Renal pelvis (tissue), 1 donor: ENCODE measurements at regions not wholly inside any gene's neighbourhood (a gene's known extent, or its start where the extent isn't known, plus 50 kb on each side); places are given as distances from the start of the nearest gene placed in this dataset.

Experiments
- DNase-seq: peaks from one replicate; pipeline ENCODE4 v3.0.0-alpha.2; 2013

DNA sequence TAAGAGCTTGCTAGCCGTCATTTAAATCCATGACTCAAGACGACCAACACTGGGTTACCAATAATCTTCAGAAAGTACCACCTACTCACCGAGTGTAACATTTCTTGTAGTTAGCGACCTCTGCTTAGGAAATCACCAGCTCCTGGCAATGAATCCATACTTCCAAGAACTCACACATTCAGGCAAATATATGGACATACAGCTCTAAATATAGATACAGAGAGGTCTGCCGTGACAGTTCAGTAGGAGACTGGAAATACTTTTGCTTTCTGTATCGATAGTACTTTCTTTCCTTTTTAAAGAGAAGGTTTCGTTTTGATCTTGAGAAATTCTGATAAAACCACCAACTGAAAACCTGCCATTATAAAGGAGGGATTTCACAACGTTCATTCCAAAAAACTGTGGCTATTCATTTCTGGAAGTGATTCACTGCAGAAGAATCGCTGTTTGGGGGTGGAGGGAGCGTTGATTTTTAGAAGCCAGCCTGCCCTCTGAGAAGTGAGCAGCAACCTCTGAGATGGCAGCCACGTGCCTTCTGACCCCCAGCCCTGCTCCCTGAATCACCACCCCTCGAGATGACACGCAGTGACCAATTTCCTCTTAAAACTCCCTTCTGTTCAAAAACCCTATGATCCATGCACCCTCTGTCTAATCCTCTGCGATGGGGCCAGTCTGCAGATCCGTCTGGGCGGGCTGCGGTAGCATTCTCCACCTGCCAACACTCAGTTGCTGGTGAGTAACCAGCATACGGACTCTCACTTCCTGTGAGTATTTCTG is 179.0 kb upstream of the KLF14 start:
- no peak for DNase-seq

DNA sequence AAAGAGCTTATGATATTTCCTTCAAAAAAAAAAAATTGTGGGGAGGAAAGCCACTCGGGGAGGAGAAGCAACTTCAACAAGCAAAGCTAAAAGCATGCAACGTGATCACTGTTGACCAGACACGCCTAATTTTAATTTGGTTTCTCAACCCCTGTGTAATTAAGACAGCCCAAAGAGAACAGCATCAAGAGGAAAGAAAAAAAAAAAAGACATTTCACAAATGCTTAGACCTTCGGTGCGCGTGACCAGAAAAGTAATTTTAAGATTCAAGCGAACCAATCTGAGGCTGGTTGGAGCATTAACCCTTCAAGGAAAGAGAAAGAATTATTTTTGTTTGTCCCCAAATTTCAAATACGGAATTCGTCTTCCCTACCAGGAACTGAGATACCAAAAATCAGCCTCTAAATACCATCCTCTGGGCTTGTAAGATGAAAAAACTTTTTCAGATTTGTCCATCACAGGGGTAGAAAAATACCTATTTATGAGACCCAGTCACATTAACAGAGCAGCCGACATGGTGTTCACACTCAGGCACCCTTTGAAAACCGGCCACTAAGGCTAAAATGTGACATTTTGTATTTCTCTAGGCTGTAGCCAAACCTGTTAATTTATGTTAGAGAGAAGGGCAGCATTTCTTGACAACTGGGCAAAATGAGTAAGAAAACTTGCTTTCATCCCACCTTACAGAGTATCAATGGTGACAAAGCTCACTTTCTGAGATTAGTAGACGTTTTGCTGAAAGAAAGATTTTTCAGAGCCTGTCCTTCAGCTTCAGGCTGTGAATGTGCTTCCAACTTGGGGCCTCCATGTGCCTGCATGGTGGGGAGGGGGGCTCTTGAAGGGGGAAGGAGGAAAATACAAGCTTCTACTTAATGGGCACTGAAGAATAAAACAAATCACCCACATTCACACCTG is 179.9 kb upstream of the KLF14 start:
- DNase-seq: no peak

DNA sequence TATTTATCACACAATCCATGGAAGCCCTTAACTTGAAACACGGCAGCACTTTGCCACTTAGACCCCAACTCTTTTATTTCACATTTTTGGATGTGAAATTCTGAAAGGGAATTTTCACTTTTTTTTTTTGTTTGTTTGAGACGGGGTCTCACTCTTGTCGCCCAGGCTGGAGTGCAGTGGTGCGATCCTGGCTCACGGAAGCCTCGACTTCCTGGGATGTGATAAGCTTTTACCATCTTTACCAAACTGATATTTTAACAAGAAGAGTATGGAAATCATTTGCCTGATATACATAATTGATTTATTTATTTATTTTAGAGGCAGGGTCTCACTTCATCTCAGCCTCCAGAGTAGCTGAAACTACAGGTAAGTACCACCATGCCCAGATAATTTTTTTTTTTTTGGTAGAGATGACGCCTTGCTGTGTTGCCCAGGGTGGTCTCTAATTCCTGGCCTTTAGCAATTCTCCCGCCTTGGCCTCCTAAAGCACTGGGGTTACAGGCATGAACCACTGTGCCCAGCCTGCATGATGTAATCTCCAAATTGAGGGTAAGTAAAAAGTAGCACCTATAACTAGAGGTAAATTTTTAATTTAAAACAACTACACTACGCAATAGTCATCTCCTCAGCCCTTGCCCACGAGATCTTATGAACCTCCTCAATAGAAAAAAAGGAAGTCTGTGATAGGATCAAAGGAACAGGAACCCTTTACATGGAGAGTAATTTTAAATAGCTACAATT is 180.7 kb upstream of the KLF14 start:
- no peak for DNase-seq

DNA sequence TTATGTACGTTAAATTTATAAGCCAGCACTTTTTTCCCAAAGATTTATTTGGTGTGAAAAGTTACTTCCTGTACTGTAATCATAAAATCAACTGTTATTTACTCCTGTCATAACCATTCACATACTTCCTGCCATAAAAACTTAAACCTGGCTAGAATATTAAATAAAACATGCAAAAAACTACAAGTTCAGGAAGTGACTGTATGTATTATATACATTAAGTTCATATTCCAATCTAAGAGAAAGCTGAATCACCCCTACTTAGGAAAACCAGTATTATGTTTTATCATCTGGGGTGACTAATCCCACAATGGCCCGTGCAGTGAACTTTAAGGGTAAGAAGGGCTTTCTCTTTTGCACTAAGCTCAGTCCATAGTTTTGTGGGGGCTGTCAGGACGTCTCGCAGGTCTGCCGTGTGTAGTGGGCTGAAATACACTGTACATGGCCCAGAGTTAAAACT is 183.7 kb upstream of the KLF14 start:
- no peak for DNase-seq

DNA sequence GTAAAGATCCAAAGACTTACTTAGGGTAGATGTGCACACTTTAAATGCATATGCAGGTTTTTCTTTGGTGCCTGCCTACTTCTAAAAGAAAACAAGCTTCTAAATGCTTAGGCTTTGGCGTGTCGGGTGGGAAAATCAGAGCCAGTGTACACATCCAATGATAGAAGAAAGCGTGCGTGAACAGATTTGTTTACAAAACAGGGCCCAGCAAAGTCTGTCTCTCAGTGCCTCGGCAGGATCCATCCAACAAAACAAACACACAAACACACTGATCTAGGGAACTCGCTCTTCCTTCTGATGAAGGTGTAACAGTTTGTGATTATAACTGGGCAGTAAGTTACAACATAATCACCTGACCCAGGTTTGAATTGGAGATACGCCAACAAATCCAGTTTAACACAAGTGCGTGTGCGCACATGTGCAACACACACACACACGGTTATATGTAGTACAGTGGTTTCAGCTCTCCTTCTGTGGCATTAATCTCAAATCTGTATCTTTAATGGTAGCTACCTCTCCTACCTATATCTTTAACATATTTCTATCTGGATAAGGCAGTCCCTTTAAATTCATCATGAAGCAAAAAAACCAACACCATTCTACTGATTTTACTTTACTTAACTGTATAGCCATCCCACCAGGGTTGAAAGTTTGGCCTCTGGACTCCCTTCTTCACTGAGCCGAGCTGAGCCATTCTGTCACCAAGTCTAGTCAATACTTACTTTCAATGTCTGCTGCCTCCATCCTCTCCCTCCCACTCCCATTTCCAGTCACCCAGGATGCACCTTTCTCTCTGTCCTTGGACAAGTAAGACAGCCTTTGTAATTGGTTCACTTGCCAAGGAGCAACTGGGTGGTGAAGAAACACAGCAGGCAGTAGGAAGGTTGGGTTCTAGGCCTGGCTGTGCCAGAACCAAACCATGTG is 184.4 kb upstream of the KLF14 start:
- no peak for DNase-seq

DNA sequence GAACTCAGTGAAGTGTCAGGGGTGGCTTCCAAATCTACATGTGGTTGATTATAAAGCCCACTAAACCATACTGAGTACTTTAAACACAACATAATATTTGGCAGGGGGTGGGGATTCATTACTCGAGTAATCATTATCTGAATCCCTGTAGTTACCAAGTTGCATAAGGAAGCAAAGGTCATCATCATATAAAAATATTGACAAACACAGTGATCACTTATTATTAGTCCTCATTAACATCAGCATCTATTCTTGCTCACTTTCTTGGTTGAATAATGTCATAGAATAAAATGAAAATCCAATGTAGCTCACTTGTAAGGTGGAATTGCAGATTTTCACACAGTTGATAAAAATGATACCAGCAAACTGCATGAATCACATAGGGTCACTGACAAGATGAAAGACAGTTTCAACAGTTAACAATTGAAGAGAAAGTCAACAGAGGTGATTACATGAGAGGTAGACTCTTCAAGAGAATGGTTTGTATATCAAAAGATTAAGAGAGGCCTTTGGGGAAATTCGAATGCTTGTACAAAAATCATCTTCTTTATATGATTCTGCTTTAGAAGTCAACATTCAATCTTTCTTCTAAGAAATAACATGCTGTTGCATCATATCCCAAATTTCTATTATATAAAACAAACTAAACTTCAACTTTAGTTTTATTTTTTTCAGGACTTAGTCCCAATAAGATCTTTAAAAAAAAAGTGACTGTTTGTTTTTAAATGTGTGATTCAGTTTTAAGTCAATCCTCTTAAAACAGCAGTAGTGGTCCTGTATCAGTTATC is 185.5 kb upstream of the KLF14 start:
- DNase-seq: no peak

DNA sequence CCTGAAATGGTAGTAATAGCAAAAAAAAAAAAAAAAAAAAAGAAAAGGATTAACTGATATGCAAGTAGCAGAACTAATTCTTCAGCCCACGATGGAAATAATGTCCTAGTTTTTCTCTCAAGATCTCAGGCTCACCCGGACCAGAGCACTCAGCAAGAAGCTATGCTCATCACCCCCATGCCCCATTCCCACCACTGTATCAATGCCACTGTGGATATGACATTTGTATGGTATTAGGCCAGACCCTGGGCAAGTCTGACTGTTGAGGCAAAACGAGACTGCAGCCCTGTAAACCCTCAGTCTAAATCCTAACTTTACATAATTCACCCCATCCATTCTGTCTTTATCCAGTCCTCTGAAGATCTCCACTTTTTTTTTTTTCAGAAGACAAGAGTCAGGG is 186.1 kb upstream of the KLF14 start:
- DNase-seq: no peak

DNA sequence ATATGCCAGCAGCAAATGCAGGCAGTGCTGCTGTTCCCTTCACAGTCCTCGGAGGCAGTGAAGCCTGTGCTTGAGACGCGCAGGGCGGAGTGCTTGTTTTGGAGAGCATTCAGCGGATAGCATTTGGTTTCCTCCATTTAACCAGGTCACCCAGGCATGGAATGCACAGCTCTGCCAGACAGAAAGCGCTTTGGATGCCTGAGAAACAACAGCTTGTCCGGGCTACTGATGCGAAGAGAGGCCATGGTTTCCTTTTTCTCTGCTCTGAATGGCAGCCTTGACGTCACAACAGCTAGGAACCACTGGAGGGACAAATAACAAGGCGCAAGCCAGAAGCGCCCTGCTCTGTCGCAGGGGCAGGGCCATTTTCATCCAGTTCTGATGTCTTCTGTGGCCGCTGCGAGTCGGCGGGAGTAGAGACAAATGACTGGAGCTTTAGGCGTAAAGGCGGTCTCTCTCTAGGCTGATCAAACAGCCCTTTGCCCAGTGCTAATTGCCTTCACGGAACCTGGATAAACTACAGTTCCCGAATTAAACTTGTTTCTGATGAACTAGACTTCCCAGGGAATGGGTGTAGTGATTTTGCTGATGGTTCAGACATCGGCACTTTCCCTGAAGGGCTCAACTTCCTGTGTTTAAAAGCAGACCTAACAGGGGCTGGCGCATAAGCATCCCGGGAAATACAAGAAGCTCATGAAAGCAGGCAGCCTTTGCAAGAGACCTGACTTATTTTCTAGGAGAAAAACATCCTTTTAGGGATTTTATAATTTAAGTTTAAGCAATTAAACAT is 187.6 kb upstream of the KLF14 start:
- DNase-seq: peak; percentile 91

DNA sequence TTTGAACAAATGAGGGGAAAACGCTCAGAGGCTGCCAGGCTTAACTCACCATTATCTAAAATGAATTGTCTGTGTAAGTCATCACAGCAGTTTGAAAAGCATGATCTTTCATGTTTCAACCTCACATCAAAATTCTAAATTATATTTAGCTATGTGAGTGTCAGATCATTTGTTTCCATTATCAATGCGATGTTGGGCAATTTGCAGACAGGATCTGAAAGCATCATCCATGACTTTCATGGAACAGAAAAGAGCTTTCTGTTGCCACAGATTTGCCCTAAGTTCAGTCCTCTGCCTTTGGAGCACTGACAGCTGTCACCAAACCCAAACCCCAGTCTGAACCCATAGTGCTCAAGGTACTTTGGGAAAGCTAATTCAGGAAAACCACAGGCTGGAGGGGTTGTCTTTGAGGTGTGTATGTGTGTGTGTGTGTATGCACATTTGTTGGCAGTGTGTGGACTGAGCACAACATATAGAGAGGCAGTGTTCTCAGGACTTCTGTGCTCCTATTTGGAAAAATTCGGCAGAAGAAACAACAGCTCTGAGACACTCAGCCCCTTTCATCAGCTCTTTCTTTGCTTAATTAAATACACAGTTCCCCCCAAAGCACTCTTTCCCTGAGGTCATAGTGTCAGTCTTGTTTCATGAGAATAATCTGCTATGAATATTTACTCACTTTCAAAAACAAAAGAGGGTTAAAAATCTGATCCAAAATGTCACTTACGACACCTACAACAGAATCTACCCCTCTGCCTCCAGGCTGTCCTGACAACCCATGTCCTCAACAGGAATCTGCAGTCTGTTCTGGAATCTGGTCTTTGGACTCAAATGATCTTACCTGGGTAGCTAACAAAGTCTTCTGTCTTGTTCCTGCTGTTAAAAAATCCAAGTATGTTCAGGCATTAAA is 188.5 kb upstream of the KLF14 start:
- DNase-seq: no peak

DNA sequence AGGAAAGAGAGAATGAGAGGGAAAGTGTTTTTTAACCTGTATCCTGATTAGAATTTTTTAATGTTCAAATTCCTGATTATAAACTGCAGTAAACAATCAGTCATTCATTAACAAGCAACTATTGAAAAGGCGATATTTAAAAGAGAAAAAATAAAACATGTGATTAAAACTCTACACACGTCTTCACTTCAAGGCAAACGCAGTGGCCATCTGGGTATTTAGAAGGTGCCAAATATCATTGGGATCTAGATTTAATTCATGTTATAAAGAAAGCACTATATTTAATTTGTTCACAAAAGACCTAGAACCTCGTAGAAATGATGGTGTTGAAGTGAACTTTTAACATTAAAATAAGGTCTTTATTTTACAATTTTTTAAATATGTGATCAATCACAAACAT is 189.4 kb upstream of the KLF14 start:
- no peak for DNase-seq

DNA sequence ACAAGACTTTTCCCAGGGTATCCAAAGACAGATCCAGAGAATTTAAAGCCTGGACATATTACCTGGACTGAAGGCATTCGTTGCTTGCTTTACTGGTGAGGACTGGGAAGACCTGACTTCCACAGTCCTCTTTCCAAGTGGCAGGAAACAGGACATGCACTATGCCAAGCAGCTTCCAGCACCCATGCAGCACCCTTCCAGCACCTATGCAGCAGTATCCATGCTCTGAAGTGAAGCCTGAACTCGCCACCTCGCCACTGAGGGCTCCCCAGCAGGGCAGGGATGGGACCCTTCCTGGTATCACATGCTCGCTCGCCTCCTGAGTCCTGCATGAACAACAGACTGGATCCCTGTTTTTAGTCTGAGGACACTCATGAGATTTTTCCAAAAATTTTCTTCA is 189.9 kb upstream of the KLF14 start:
- no peak for DNase-seq

DNA sequence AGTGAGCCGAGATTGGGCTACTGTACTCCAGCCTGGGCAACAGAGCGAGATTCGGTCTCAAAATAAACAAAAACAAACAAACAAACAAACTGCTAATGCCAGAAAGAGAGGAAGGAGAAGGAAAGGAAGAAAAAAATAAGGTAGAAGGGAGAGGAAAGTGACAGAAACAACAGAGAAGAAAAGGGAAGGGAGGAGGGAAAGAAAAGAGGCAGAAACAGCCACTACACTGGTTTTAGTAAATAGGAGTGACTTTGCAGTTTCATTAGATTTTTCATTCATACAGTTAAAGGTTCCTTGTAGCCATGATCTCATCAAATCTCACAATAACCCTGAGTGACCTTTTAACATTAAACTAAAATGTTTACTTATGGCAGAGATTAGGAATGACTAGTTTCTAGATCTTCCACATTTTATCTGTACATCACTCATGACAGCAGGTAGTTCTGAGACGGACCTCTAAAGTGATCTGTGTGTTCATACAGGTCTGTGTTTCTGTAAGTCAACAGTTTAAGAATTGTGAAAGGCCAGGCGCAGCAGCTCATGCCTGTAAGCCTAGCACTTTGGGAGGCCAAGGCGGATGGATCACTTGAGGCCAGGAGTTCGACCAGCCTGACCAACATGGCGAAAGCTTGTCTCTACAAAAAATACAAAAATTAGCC is 191.3 kb upstream of the KLF14 start:
- no peak for DNase-seq

DNA sequence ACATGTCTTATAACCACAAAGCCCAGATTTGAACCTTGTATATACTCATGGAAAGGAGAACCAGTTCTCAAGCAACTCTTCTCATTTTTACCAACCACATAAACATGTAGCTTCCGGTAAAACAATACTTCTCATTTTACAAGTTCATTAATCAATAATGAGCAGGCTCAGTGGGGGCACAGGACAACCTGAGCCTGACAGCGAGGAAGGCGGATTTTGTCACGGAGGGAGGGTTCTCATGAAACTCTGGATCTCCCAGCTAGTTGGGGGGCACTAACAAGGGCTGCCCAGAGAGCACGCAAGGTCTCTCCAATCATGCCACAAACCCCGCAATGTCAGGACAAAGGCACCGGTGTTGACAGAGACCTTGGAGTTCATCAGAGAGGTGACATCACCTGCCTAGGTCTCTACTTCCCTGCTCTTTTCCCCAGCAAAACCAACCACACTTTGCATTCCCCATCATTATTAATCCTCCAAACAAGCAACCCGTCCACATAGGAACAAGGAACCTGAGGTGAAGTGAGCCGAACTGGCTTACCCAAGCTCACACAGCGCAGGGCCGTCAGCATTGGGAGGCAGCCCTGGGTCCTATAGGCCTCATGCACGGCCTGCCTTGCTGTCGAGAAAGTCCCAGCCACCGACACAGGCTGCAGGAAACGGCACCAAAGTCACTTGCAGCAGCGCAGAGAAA is 192.1 kb upstream of the KLF14 start:
- no peak for DNase-seq

DNA sequence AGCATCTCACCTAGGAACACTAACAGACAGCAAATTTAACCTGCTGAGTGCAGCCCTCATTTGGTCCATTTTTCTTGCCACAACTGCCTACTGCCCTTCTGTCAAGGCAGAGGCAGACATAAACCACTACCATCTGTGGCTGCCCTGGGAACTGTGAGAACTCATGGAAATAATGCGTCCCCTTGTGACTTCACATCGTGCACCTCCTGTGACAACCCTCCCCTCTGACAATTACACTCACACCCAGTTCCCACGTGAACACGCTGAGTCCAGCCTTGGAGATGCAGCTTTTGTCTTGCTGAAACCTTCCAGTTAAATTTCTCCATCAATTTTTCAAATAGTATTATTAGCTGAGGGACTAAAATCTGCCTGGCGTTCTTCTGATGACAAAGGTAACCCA is 193.1 kb upstream of the KLF14 start:
- DNase-seq: no peak

DNA sequence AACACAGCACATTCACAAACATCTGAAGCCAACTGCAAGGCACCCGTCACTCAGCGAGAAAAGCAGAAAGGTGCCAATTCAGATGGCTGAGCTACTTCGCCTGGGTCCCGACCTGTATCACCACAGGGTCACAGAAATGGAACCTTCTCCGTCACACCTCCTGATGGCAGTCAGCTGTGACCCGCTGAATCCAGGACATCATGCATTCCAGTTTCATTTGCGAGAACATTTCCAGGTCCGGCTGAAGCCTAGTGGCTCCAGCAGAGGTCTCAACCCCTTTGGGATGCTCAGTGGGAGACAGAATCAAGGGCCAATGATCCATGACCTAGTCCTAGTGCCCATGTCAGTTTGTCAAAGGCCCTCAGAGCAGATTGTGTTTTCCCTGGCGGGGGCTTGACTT is 193.6 kb upstream of the KLF14 start:
- DNase-seq: no peak

DNA sequence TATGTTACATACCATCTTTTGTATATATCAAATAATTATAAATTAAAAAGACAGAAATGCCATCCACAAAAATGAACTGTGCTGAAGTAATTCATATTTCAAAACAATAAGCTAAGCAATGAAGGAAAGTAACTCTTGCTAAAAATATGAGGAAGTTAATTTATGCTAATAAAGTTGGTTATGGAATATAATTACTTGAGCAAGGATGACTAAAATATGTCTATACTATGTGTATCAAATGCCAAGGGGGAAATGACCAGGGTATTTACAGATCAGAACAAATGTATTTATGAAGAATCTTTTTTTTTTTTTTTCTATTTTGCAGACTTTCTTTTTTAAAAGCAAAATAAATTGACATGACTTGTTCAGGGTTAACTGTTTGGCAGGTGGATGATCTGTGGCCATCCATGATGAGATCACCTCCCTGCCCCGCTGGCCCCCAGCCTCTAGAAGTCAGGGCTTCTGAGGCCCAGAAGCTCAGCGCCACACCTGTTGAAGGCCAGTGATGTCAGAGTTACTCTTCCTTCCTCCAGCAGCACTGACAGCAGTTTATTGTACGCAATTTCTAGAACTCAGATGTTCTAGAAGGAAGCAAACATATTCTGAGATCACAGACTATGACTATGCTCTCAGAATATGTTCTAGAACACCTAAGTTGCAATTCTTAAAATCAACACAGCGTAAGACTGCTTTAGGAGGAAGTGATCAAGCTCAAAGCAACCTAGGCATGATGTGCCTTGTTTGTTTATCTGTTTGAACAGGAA is 196.1 kb upstream of the KLF14 start:
- no peak for DNase-seq

DNA sequence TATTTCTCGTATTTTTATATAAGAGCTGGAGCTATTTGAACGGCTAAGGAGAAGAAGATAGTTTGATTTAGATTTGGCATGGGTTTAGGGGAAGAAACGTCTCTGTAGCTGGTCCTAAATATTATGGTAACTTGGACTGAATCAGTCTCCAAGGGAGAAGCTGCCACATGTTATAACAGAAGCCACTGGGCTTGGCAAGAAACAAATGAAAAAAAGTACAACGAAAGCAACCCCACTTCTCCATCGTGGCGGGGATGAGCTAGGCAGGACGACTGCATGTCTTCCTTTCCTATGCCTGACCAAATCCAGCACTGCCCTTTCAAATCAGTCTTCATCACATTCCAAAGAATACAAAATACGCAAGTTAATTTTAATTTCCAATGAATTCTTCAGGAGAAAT is 196.7 kb upstream of the KLF14 start:
- no peak for DNase-seq
